ENCODE measurements at regions not wholly inside any gene's neighbourhood (a gene's known extent, or its start where the extent isn't known, plus 50 kb on each side); places are given as distances from the start of the nearest gene placed in this dataset.

Small RNA genes in the stretch of these regions (small RNA-seq; reads per million reads assigned to genes)
- 0 reads per million in 4 donors for gene AL160290.3
